ENCODE measurements at regions not wholly inside any gene's neighbourhood (a gene's known extent, or its start where the extent isn't known, plus 50 kb on each side); places are given as distances from the start of the nearest gene placed in this dataset.

DNA sequence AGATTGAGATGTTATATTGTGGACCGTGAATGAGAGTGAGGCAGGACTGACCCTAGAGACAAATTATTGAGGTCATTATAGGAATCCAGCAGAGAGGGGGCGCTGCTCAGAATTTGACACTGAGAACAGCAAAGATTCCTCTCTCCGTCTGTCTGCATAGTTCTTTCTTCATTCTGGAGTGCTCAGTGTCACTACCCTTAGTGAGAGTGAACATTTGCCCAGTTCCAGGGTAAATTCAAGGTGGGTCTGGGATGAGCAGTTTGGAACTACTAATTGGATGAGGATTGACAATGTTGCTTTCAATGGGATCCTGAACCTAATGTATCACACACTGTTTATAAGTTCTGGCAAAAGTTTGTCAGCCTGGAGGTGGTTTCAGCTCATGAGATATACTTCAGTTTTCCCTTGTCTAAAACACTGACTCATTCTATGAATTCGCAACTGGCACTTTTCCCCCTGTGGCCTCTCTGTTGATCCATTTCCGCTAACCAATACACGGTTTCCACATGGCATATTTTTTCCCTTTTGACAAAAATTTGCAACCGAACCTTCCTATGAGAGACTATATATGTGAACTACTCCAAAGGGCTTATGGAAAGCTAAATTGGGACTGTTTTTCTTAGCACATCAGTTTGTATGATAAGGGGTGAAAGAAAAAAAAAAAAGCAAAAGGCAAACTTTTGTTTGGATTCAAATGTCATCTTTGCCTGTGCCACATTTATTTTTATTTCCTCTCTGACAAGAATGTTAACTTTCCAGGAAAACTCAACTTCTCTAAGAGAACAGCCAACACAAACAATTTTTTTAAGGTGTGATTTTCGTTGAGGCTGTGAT is 1240.7 kb upstream of the WWC1 start:
- TF ChIP-seq, protein P1, sequence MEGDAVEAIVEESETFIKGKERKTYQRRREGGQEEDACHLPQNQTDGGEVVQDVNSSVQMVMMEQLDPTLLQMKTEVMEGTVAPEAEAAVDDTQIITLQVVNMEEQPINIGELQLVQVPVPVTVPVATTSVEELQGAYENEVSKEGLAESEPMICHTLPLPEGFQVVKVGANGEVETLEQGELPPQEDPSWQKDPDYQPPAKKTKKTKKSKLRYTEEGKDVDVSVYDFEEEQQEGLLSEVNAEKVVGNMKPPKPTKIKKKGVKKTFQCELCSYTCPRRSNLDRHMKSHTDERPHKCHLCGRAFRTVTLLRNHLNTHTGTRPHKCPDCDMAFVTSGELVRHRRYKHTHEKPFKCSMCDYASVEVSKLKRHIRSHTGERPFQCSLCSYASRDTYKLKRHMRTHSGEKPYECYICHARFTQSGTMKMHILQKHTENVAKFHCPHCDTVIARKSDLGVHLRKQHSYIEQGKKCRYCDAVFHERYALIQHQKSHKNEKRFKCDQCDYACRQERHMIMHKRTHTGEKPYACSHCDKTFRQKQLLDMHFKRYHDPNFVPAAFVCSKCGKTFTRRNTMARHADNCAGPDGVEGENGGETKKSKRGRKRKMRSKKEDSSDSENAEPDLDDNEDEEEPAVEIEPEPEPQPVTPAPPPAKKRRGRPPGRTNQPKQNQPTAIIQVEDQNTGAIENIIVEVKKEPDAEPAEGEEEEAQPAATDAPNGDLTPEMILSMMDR (IDR thresholded peaks at IDR 0.05; ENCODE audit: poor library complexity), result no peak
- TF ChIP-seq EZH2 (IDR thresholded peaks at IDR 0.05; ENCODE audit: borderline replicate concordance) (no peak), EZH2phosphoT487 (IDR thresholded peaks at IDR 0.05; ENCODE audit: low read depth, severe bottlenecking, unreplicated experiment) (no peak)

Measured in hepatocyte (in vitro differentiated cells).